ENCODE measurements at regions not wholly inside any gene's neighbourhood (a gene's known extent, or its start where the extent isn't known, plus 50 kb on each side); places are given as distances from the start of the nearest gene placed in this dataset.

GRCh38 chr14:101123618-101124510 lies 220.3 kb upstream of the RTL1 start:
- no peak for ATAC-seq

- ATAC-seq = no peak
Measured at GRCh38 chr14:101124815-101125214, 221.3 kb upstream of the RTL1 start.

GRCh38 chr14:101125313-101125712 lies 221.8 kb upstream of the RTL1 start:
- no peak for ATAC-seq

- no peak for ATAC-seq
Measured at GRCh38 chr14:101125719-101126651, 222.5 kb upstream of the RTL1 start.

- ATAC-seq = no peak
Measured at GRCh38 chr14:101126731-101127130, 223.2 kb upstream of the RTL1 start.

GRCh38 chr14:101127224-101127623 lies 223.7 kb upstream of the RTL1 start:
- no peak for ATAC-seq

GRCh38 chr14:101128478-101129321 lies 225.2 kb upstream of the RTL1 start:
- no peak for ATAC-seq

- ATAC-seq = no peak
Measured at GRCh38 chr14:101129521-101130167, 226.1 kb upstream of the RTL1 start.

GRCh38 chr14:101130861-101131260 lies 227.3 kb upstream of the RTL1 start:
- ATAC-seq = no peak

GRCh38 chr14:101131451-101131916 lies 228.0 kb upstream of the RTL1 start:
- no peak for ATAC-seq

GRCh38 chr14:101132051-101132571 lies 228.6 kb upstream of the RTL1 start:
- no peak for ATAC-seq

- ATAC-seq = no peak
Measured at GRCh38 chr14:101132588-101132987, 229.1 kb upstream of the RTL1 start.

GRCh38 chr14:101133068-101133467 lies 229.5 kb upstream of the RTL1 start:
- ATAC-seq = no peak

GRCh38 chr14:101134161-101134631 lies 230.7 kb upstream of the RTL1 start:
- ATAC-seq = no peak

- no peak for ATAC-seq
Measured at GRCh38 chr14:101134851-101135433, 231.4 kb upstream of the RTL1 start.

GRCh38 chr14:101135796-101136742 lies 232.5 kb upstream of the RTL1 start:
- no peak for ATAC-seq

- ATAC-seq = no peak
Measured at GRCh38 chr14:101137234-101137633, 233.7 kb upstream of the RTL1 start.

- ATAC-seq = no peak
Measured at GRCh38 chr14:101147848-101148247, 244.3 kb upstream of the RTL1 start.

GRCh38 chr14:101150039-101150610 lies 246.6 kb upstream of the RTL1 start:
- no peak for ATAC-seq

All from esophagus mucosa (tissue), 1 donor.